ENCODE measurements at regions not wholly inside any gene's neighbourhood (a gene's known extent, or its start where the extent isn't known, plus 50 kb on each side); places are given as distances from the start of the nearest gene placed in this dataset.

DNA sequence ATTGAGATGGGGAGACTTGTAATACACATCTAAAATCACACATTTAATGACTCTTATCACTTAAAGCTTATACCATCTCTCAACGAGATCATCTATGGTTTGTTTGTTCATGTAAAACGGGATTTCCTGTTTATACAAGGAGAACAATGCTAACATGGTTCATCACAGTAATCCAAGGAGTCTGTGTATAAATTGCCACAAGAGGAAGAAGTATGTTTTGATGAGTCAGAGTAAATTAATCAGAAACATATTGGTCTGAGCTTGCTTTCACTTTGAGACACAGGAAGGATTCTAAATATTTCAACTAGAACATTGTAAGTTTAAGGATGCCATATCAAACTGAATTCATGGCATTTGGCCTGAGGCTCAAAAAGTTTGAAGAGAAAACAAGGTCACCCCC is 594.1 kb downstream of the GLUD2 start:
- WGBS, result 3% methylated on average over 2 of the region's 2 CpGs
- no peak for TF ChIP-seq POLR2AphosphoS5 (IDR thresholded peaks at IDR 0.05)
- no peak for TF ChIP-seq POLR2A (IDR thresholded peaks at IDR 0.05)
- TF ChIP-seq, protein P1, sequence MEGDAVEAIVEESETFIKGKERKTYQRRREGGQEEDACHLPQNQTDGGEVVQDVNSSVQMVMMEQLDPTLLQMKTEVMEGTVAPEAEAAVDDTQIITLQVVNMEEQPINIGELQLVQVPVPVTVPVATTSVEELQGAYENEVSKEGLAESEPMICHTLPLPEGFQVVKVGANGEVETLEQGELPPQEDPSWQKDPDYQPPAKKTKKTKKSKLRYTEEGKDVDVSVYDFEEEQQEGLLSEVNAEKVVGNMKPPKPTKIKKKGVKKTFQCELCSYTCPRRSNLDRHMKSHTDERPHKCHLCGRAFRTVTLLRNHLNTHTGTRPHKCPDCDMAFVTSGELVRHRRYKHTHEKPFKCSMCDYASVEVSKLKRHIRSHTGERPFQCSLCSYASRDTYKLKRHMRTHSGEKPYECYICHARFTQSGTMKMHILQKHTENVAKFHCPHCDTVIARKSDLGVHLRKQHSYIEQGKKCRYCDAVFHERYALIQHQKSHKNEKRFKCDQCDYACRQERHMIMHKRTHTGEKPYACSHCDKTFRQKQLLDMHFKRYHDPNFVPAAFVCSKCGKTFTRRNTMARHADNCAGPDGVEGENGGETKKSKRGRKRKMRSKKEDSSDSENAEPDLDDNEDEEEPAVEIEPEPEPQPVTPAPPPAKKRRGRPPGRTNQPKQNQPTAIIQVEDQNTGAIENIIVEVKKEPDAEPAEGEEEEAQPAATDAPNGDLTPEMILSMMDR (IDR thresholded peaks at IDR 0.05), result no peak
- H3K27me3 ChIP-seq (replicated peaks; ENCODE audit: insufficient read depth), result no peaks in the 10 kb centered on the region
- no peaks in the 10 kb centered on the region for H3K36me3 ChIP-seq
- H3K9me3 ChIP-seq, result no peaks in the 10 kb centered on the region
- intact Hi-C loops (cut with DNase I), result no loop called here
- no peak for DNase-seq (ENCODE audit: low spot score)
- no peak overlapping the region for H3K4me3 ChIP-seq
- H3K27ac ChIP-seq, result no peak overlapping the region
- H3K4me1 ChIP-seq (replicated peaks), result no peaks in the 10 kb centered on the region

DNA sequence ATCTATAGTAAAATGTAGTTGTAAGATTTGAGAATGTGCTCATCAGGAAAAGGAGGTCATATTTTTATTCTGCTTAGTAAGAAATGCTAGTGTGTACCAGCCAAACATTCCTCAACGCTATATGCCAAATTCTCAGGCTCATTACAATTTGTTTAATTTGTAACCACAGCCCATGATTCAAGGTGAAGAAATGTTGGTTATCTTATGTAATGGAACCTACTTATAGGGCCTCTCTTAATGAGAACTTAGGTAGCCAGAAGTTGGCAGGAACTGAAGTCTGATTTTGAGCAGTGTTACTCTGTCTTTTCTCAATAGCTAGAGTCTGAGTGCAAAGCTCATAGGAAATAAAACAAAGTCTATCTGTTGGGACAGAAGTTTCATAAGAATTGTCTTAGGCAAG is 595.0 kb downstream of the GLUD2 start:
- intact Hi-C loops (cut with DNase I), result no loop called here
- no peak for DNase-seq (ENCODE audit: low spot score)
- TF ChIP-seq POLR2AphosphoS5 (IDR thresholded peaks at IDR 0.05) (no peak), POLR2A (IDR thresholded peaks at IDR 0.05) (no peak)
- TF ChIP-seq, protein P1 (IDR thresholded peaks at IDR 0.05), result no peak
- Histone ChIP-seq H3K36me3 (no peaks in the 10 kb centered on the region), H3K27ac (no peak overlapping the region), H3K4me3 (no peak overlapping the region), H3K4me1 (replicated peaks) (no peaks in the 10 kb centered on the region), H3K27me3 (replicated peaks; ENCODE audit: insufficient read depth) (no peaks in the 10 kb centered on the region), H3K9me3 (no peaks in the 10 kb centered on the region)
- 73% methylated on average over 1 of the region's 1 CpG for WGBS

DNA sequence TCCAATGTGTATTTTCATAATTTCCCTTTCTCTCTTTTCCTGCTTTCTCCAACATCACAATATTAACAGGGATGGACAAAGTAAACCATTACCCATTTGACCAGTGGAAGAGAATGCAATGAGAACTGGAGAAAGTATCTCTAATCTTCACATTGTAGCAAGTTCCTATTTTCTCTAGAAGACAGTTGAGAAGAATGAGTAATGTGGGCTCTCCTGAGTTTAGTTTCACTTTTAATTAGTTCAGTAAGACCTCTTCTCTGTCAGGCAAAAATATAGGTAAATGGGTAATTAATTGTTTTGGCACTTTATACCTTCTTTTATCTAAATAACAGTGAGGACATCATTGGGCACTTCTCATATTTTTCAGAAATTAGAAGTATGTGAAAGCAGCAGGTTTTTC is 602.0 kb downstream of the GLUD2 start:
- H3K36me3 ChIP-seq, result no peaks in the 10 kb centered on the region
- no peak for TF ChIP-seq POLR2A (IDR thresholded peaks at IDR 0.05)
- TF ChIP-seq, protein P1 (IDR thresholded peaks at IDR 0.05), result no peak
- no peak for TF ChIP-seq POLR2AphosphoS5 (IDR thresholded peaks at IDR 0.05)
- DNase-seq (ENCODE audit: low spot score), result no peak
- H3K27ac ChIP-seq, result no peak overlapping the region
- no peaks in the 10 kb centered on the region for H3K4me1 ChIP-seq (replicated peaks)
- intact Hi-C loops (cut with DNase I), result no loop called here
- H3K27me3 ChIP-seq (replicated peaks; ENCODE audit: insufficient read depth), result no peaks in the 10 kb centered on the region
- H3K9me3 ChIP-seq, result no peaks in the 10 kb centered on the region
- H3K4me3 ChIP-seq, result no peak overlapping the region

DNA sequence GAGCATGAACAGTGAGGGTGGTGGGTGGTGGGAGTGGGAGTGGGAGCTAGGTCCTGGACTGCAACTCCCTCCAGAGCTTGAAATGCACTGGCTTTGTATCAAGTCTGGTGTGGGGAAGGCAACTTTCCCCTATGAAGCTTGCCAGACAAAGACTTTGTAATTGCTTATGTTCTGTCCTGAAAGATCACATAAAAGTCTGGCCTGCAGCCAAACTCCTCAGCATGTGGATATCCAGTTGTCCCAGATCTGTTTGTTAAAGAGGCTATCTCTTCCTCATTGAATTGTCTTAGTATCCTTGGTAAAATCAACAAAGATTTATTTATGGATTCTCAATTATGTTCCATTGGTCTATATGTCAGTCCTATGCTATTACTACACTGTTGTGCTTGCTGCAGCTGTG is 607.9 kb downstream of the GLUD2 start:
- intact Hi-C loops (cut with DNase I), result no loop called here
- H3K9me3 ChIP-seq, result no peaks in the 10 kb centered on the region
- H3K4me3 ChIP-seq, result no peak overlapping the region
- TF ChIP-seq POLR2A (IDR thresholded peaks at IDR 0.05) (no peak), POLR2AphosphoS5 (IDR thresholded peaks at IDR 0.05) (no peak)
- TF ChIP-seq, protein P1 (IDR thresholded peaks at IDR 0.05), result no peak
- no peaks in the 10 kb centered on the region for H3K36me3 ChIP-seq
- no peaks in the 10 kb centered on the region for H3K4me1 ChIP-seq (replicated peaks)
- no peaks in the 10 kb centered on the region for H3K27me3 ChIP-seq (replicated peaks; ENCODE audit: insufficient read depth)
- DNase-seq (ENCODE audit: low spot score), result peak; percentile 31
- H3K27ac ChIP-seq, result no peak overlapping the region

DNA sequence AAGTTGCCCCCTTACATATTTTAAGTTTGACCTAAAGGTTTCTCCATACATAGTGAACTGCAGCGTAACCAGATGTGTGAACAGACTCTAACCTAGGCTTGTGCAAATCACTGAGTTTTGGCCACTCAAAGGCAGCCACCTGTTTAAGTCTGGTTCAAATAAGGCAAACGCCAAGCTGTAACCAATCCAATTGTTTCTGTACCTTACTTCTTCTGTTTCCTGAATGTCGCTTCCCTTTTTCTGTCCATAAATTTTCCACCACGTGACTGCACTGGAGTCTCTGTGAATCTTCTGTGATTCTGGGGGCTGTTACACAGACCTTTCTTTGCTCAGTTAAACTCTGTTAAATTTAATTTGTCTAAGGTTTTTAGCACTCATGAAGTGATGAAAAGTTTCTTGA is 618.8 kb downstream of the GLUD2 start:
- H3K27ac ChIP-seq, result no peak overlapping the region
- no peak for DNase-seq (ENCODE audit: low spot score)
- no peaks in the 10 kb centered on the region for H3K9me3 ChIP-seq
- H3K27me3 ChIP-seq (replicated peaks; ENCODE audit: insufficient read depth), result no peaks in the 10 kb centered on the region
- no peaks in the 10 kb centered on the region for H3K4me1 ChIP-seq (replicated peaks)
- TF ChIP-seq POLR2AphosphoS5 (IDR thresholded peaks at IDR 0.05) (no peak), POLR2A (IDR thresholded peaks at IDR 0.05) (no peak)
- TF ChIP-seq, protein P1 (IDR thresholded peaks at IDR 0.05), result no peak
- no peaks in the 10 kb centered on the region for H3K36me3 ChIP-seq
- no peak overlapping the region for H3K4me3 ChIP-seq
- WGBS, result 63% methylated on average over 4 of the region's 4 CpGs
- intact Hi-C loops (cut with DNase I), result no loop called here

Data from prostate gland (tissue), 2 donors.